GM12878 (cell line): ENCODE measurements at regions not wholly inside any gene's neighbourhood (a gene's known extent, or its start where the extent isn't known, plus 50 kb on each side); places are given as distances from the start of the nearest gene placed in this dataset.

Experiments used
- ATAC-seq: fragments of 200-7000 bp; cut with Tn5 transposase; 3 replicates; pipeline ENCODE4 v1.9.1; 2020; ENCODE audit warnings: mild to moderate bottlenecking, moderate library complexity
- BruUV-seq: library from RNA; stranded (reverse); fragments of 400-500 nt; replicated peaks from 2 replicates; lab custom pipeline; 2021; lab: Mats Ljungman, UMichigan
- CTCF ChIA-PET: fragments of 300-600 bp; sonication (Branson Sonifier 250); formaldehyde crosslinking; extraction: SDS; loops from one replicate; lab custom pipeline; 2021; ENCODE audit warnings: inconsistent platforms; lab: Yijun Ruan, JAX
- POLR2A ChIA-PET: fragments of 350-600 bp; formaldehyde crosslinking; extraction: SDS; loops from one replicate; lab custom pipeline; 2021; ENCODE audit warnings: inconsistent platforms; lab: Charles Lee
- RAD21 ChIA-PET: fragments of 300-600 bp; sonication (Branson Sonifier 250); formaldehyde crosslinking; loops from one replicate; lab custom pipeline; 2023; ENCODE audit warnings: antibody characterized with exemption; ENCODE audit not compliant: unreplicated experiment; lab: Charles Lee
- SMC1A ChIA-PET: fragments of 300-600 bp; sonication (Branson Sonifier 250); formaldehyde crosslinking; loops from one replicate; lab custom pipeline; 2023; ENCODE audit not compliant: unreplicated experiment, uncharacterized antibody; lab: Charles Lee
- DNase-seq: peaks from one replicate; pipeline ENCODE4 v3.0.0-alpha.2; 2011; ENCODE audit warnings: low read depth, low spot score
- FAIRE-seq: peaks from 3 replicates; lab custom pipeline; 2011; peaks lifted over from hg19 to GRCh38; lab: Jason Lieb, UNC
- H2AFZ ChIP-seq: 2 replicates; pipeline ENCODE4 v1.6.0; 2011; ENCODE audit warnings: low read depth, low read length, control low read depth; ENCODE audit not compliant: control insufficient read depth
- H3K27ac ChIP-seq: 2 replicates; pipeline ENCODE4 v1.5.1; 2011; ENCODE audit warnings: control low read depth; ENCODE audit not compliant: control insufficient read depth, insufficient read depth
- H3K27me3 ChIP-seq, 2 experiments: replicated peaks in 1 of 2; 2 replicates each; pipeline versions ENCODE4 v1.6.0 to v1.6.1; 2011; ENCODE audit warnings: low read length in 1 of 2; ENCODE audit not compliant: control insufficient read depth in 2 of 2, insufficient read depth in 2 of 2
- H3K36me3 ChIP-seq, 2 experiments: 2 replicates each; pipeline ENCODE4 v1.5.1; 2011; ENCODE audit warnings: low read length in 1 of 2; ENCODE audit not compliant: control insufficient read depth in 2 of 2, insufficient read depth in 2 of 2
- H3K4me1 ChIP-seq: 2 replicates; pipeline ENCODE4 v1.6.1; 2011; ENCODE audit warnings: mild to moderate bottlenecking, low read length, moderate library complexity, mixed read lengths; ENCODE audit not compliant: control insufficient read depth, insufficient read depth
- H3K4me2 ChIP-seq: 2 replicates; pipeline ENCODE4 v1.6.0; 2011; ENCODE audit warnings: control low read depth; ENCODE audit not compliant: control insufficient read depth, insufficient read depth
- H3K4me3 ChIP-seq: fragments of 200-600 bp; sonication (generic); 2 replicates; pipeline ENCODE4 v1.5.1; 2016
- H3K79me2 ChIP-seq: 2 replicates; pipeline ENCODE4 v1.6.0; 2011; ENCODE audit warnings: low read length; ENCODE audit not compliant: control insufficient read depth, insufficient read depth
- H3K9ac ChIP-seq: 2 replicates; pipeline ENCODE4 v1.8.0; 2011; ENCODE audit warnings: low read length, control low read depth, mixed read lengths; ENCODE audit not compliant: control insufficient read depth, insufficient read depth
- H3K9me3 ChIP-seq: replicated peaks from 3 replicates; pipeline ENCODE4 v1.5.1; 2011; ENCODE audit warnings: mild to moderate bottlenecking, low read length; ENCODE audit not compliant: control insufficient read depth, insufficient read depth
- H4K20me1 ChIP-seq: 2 replicates; pipeline ENCODE4 v1.6.0; 2011; ENCODE audit not compliant: control insufficient read depth, insufficient read depth
- BHLHE40 ChIP-seq, 2 experiments: fragments of 450-650 bp in 1 of 2; IDR thresholded peaks; 2 replicates each; pipeline ENCODE4 v1.6.1; 2011 to 2017; ENCODE audit warnings: low read depth in 2 of 2, borderline replicate concordance in 1 of 2, improper control_type of control experiment in 1 of 2, low read length in 1 of 2, mild to moderate bottlenecking in 1 of 2
- CBX5 ChIP-seq: sonication (generic); IDR thresholded peaks from 2 replicates; pipeline ENCODE4 v1.6.1; 2016; ENCODE audit warnings: low read depth, moderate library complexity, mild to moderate bottlenecking, inconsistent platforms
- CREM ChIP-seq: IDR thresholded peaks from 2 replicates; pipeline ENCODE4 v1.6.1; 2014; ENCODE audit warnings: antibody characterized with exemption, low read depth
- IKZF1 ChIP-seq: fragments of 450-650 bp; conservative IDR thresholded peaks from 2 replicates; pipeline ENCODE4 v1.6.1; 2017; ENCODE audit warnings: antibody characterized with exemption, mild to moderate bottlenecking
- IRF5 ChIP-seq: fragments of 450-650 bp; IDR thresholded peaks from 2 replicates; pipeline ENCODE4 v1.6.1; 2017; ENCODE audit warnings: borderline replicate concordance
- JUNB ChIP-seq: IDR thresholded peaks from 2 replicates; pipeline ENCODE4 v1.6.1; 2016; ENCODE audit warnings: antibody characterized with exemption, mild to moderate bottlenecking
- PAX8 ChIP-seq: fragments of 450-650 bp; IDR thresholded peaks from 2 replicates; pipeline ENCODE4 v1.6.1; 2017; ENCODE audit warnings: mild to moderate bottlenecking, moderate library complexity
- RAD51 ChIP-seq: fragments of 450-650 bp; IDR thresholded peaks from 2 replicates; pipeline ENCODE4 v1.6.1; 2016; ENCODE audit warnings: moderate library complexity, mild to moderate bottlenecking, inconsistent platforms
- SMC3 ChIP-seq: IDR thresholded peaks from 2 replicates; pipeline ENCODE4 v1.6.1; 2011; ENCODE audit warnings: low read length, improper control_type of control experiment, borderline replicate concordance
- SRF ChIP-seq, 2 experiments: IDR thresholded peaks; 2 replicates each; pipeline ENCODE4 v1.6.1; 2011; ENCODE audit warnings: low read depth in 2 of 2, low read length in 2 of 2, mild to moderate bottlenecking in 1 of 2, moderate library complexity in 1 of 2
- TAF1 ChIP-seq: IDR thresholded peaks from 2 replicates; pipeline ENCODE4 v1.6.1; 2011; ENCODE audit warnings: mild to moderate bottlenecking, low read depth, low read length, borderline replicate concordance
- TCF3 ChIP-seq: IDR thresholded peaks from 2 replicates; pipeline ENCODE4 v1.6.1; 2012; ENCODE audit warnings: low read depth, mild to moderate bottlenecking, low read length, borderline replicate concordance; ENCODE audit not compliant: insufficient read depth
- TCF7 ChIP-seq: IDR thresholded peaks from 2 replicates; pipeline ENCODE4 v1.6.1; 2014; ENCODE audit warnings: antibody characterized with exemption, borderline replicate concordance
- ZBTB11 ChIP-seq: fragments of 450-650 bp; formaldehyde crosslinking; IDR thresholded peaks from 2 replicates; pipeline ENCODE4 v1.5.0; 2022; ENCODE audit warnings: mild to moderate bottlenecking, missing genetic modification characterization
- ZNF217 ChIP-seq: fragments of 450-650 bp; IDR thresholded peaks from 2 replicates; pipeline ENCODE4 v1.6.1; 2017; ENCODE audit warnings: antibody characterized with exemption, mild to moderate bottlenecking
- ZNF274 ChIP-seq: IDR thresholded peaks from one replicate; pipeline ENCODE4 v1.8.0; 2011; ENCODE audit not compliant: insufficient read length, insufficient read depth
- WGBS: methylation state at CpG from one replicate; pipeline ENCODE4 v1.1.6; 2016; ENCODE audit warnings: low lambda C conversion rate; ENCODE audit not compliant: insufficient replicate concordance, insufficient coverage; ENCODE audit errors: missing lambda C conversion rate; 5-methylcytosine and 5-hydroxymethylcytosine counted together
- in situ Hi-C: fragments of 300-500 bp; cut with MboI; formaldehyde crosslinking; loops from 9 replicates; pipeline ENCODE4 v1.14.3; 2018; ENCODE audit warnings: mixed read lengths
- intact Hi-C: fragments of 100-400 bp; cut with micrococcal nuclease; formaldehyde crosslinking; loops from one replicate; pipeline ENCODE4 v1.14.2; 2022; ENCODE audit not compliant: unreplicated experiment

DNA sequence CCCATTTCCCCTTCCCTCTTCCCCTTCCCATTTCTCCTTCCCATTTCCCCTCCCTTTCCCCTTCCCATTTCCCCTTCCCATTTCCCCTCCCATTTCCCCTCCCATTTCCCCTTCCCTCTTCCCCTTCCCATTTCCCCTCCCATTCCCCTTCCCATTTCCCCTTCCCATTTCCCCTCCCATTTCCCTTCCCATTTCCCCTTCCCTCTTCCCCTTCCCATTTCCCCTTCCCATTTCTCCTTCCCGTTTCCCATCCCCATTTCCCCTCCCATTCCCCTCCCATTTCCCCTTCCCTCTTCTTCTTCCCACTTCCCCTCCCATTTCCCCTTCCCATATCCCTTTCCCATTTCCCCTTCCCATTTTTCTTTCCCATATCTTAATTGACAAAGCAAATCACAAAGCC, 109.0 kb downstream of the OLFM1 start (continued):
- TF ChIP-seq PAX8 (no peak), TCF7 (no peak)

DNA sequence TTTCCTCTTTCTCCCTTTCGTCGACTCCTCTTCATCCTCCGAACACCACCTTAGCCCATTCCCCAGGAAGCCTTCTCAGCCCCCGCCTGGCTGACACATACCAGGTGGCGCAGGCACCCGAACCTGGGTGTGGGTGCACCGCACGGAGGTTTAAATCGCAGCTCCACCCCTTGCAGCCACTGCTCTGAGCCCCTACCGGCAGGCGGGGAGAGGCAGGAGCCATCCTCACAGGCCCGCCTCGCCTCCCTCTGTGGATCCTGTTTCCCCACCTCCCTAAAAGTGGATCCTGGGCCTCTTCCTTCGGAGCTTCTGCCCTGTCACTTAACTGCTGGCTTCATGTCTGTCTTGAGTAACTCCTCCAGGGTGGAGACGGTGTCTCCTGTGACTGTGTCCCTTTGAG, 110.7 kb downstream of the OLFM1 start:
- intact Hi-C loops, result no loop called here
- WGBS, result 22% methylated on average over 15 of the region's 15 CpGs
- in situ Hi-C loops, result no loop called here
- TF ChIP-seq SRF (IDR thresholded peaks at IDR 0.05; ENCODE audit: low read depth in 2 of 2, low read length in 2 of 2), result no peak
- no peak for TF ChIP-seq TCF3
- TF ChIP-seq ZNF217, result no peak
- TF ChIP-seq ZNF274, result no peak
- no peak for TF ChIP-seq CREM
- no peak for TF ChIP-seq BHLHE40 (IDR thresholded peaks at IDR 0.05; ENCODE audit: borderline replicate concordance in 1 of 2, low read depth in 2 of 2, low read length in 1 of 2)
- TF ChIP-seq TAF1, result no peak
- TF ChIP-seq JUNB, result no peak
- no peak for TF ChIP-seq SMC3
- TF ChIP-seq IRF5, result no peak
- TF ChIP-seq RAD51, result no peak
- TF ChIP-seq CBX5, result no peak
- no peak for TF ChIP-seq ZBTB11 (CRISPR knock-in tag)
- no peak for TF ChIP-seq IKZF1
- H4K20me1 ChIP-seq, result no peaks in the 10 kb centered on the region
- no peak overlapping the region for H3K4me2 ChIP-seq
- POLR2A ChIA-PET, result no interaction called here
- H3K27me3 ChIP-seq, result no peaks in the 10 kb centered on the region
- H3K27ac ChIP-seq, result no peak overlapping the region
- DNase-seq (no peak), ATAC-seq (no peak), FAIRE-seq (no peak)
- no peak overlapping the region for H2AFZ ChIP-seq
- H3K9ac ChIP-seq, result no peak overlapping the region
- RAD21 ChIA-PET, result no interaction called here
- CTCF ChIA-PET, result no interaction called here
- H3K79me2 ChIP-seq, result no peaks in the 10 kb centered on the region
- SMC1A ChIA-PET, result no interaction called here
- H3K9me3 ChIP-seq, result no peaks in the 10 kb centered on the region; the same call in 2 of the 3 replicates
- BruUV-seq, result no TSS peak
- H3K36me3 ChIP-seq, result no peaks in the 10 kb centered on the region
- H3K4me3 ChIP-seq, result no peak overlapping the region
- H3K4me1 ChIP-seq, result no peaks in the 10 kb centered on the region
